ENCODE measurements at regions not wholly inside any gene's neighbourhood (a gene's known extent, or its start where the extent isn't known, plus 50 kb on each side); places are given as distances from the start of the nearest gene placed in this dataset.

GRCh38 chr5:155104441-155104840 lies 90.9 kb downstream of the KIF4B start:
- H3K36me3 ChIP-seq (ENCODE audit: control insufficient read depth in 2 of 2, extremely low read depth in 1 of 2, insufficient read depth in 2 of 2, low read length in 2 of 2) = no peaks in the 10 kb centered on the region
- no peaks in the 10 kb centered on the region for H3K4me1 ChIP-seq (ENCODE audit: control insufficient read depth, extremely low read depth, insufficient read depth, low read length)
- FAIRE-seq = no peak
- H3K9ac ChIP-seq (replicated peaks; ENCODE audit: extremely low read depth, insufficient read depth, low read length) = no peak overlapping the region
- ChIA-PET POLR2A (no interaction called here), CTCF (no interaction called here)
- TF ChIP-seq POLR2AphosphoS5 (IDR thresholded peaks at IDR 0.05; ENCODE audit: insufficient read depth, low read depth, low read length) = no peak
- no TSS peak for BruUV-seq (replicated peaks)
- H3K27ac ChIP-seq (ENCODE audit: insufficient read depth, low read depth, low read length) = no peak overlapping the region
- no peaks in the 10 kb centered on the region for H4K20me1 ChIP-seq (replicated peaks; ENCODE audit: control insufficient read depth, extremely low read depth, insufficient read depth, low read length)
- no peaks in the 10 kb centered on the region for H3K79me2 ChIP-seq (ENCODE audit: control insufficient read depth, insufficient read depth, low read length)
- no peak for DNase-seq (ENCODE audit: low read depth, low spot score)
- no peaks in the 10 kb centered on the region for H3K27me3 ChIP-seq (ENCODE audit: control insufficient read depth in 2 of 2, insufficient read depth in 2 of 2, low read length in 2 of 2)
- no peak overlapping the region for H3K4me2 ChIP-seq (ENCODE audit: insufficient read depth, low read length)
- H3K9me1 ChIP-seq (replicated peaks; ENCODE audit: control insufficient read depth, extremely low read depth, insufficient read depth, low read length) = no peaks in the 10 kb centered on the region
- no peak overlapping the region for H3K4me3 ChIP-seq (replicated peaks in 1 of 3; ENCODE audit: insufficient read depth in 1 of 3, low read depth in 1 of 3, low read length in 3 of 3)
- no peak overlapping the region for H2AFZ ChIP-seq (ENCODE audit: low read depth, low read length)
- dilution Hi-C loops (cut with MboI; ENCODE audit: extremely low pct_ligation_motif_present, low sequenced_read_pairs) (no loop called here), intact Hi-C loops (cut with micrococcal nuclease) (no loop called here)
- H3K9me3 ChIP-seq (replicated peaks; ENCODE audit: control insufficient read depth, insufficient read depth, low read length) = no peaks in the 10 kb centered on the region

- H3K4me3 ChIP-seq (replicated peaks in 1 of 3; ENCODE audit: insufficient read depth in 1 of 3, low read depth in 1 of 3, low read length in 3 of 3) = no peak overlapping the region
- ChIA-PET CTCF (no interaction called here), POLR2A (no interaction called here)
- dilution Hi-C loops (cut with MboI; ENCODE audit: extremely low pct_ligation_motif_present, low sequenced_read_pairs) = no loop called here
- TF ChIP-seq CTCF (IDR thresholded peaks at IDR 0.05; ENCODE audit: extremely low read depth in 1 of 2, insufficient read depth in 1 of 2, low read depth in 1 of 2, low read length in 2 of 2) (no peak), POLR2AphosphoS5 (IDR thresholded peaks at IDR 0.05; ENCODE audit: insufficient read depth, low read depth, low read length) (no peak), FOS (IDR thresholded peaks at IDR 0.05; ENCODE audit: borderline replicate concordance, insufficient read depth, low read length) (no peak), MAX (IDR thresholded peaks at IDR 0.05; ENCODE audit: insufficient read depth, insufficient read length) (no peak), JUN (IDR thresholded peaks at IDR 0.05; ENCODE audit: borderline replicate concordance, insufficient read depth, insufficient read length, low read depth) (no peak), GATA2 (IDR thresholded peaks at IDR 0.05; ENCODE audit: insufficient read depth, insufficient read length, low read depth, low read length) (no peak), EZH2 (IDR thresholded peaks at IDR 0.05; ENCODE audit: borderline replicate concordance, low read depth, low read length, severe bottlenecking) (no peak), POLR2A (IDR thresholded peaks at IDR 0.05; ENCODE audit: low read depth, low read length) (no peak), MYC (IDR thresholded peaks at IDR 0.05; ENCODE audit: low read depth, low read length) (no peak)
- intact Hi-C loops (cut with micrococcal nuclease) = no loop called here
- H3K9me3 ChIP-seq (replicated peaks; ENCODE audit: control insufficient read depth, insufficient read depth, low read length) = no peaks in the 10 kb centered on the region
- no peaks in the 10 kb centered on the region for H3K27me3 ChIP-seq (ENCODE audit: control insufficient read depth in 2 of 2, insufficient read depth in 2 of 2, low read length in 2 of 2)
- FAIRE-seq (no peak), DNase-seq (ENCODE audit: low read depth, low spot score) (no peak)
- no peaks in the 10 kb centered on the region for H4K20me1 ChIP-seq (replicated peaks; ENCODE audit: control insufficient read depth, extremely low read depth, insufficient read depth, low read length)
- no peak overlapping the region for H3K4me2 ChIP-seq (ENCODE audit: insufficient read depth, low read length)
- no peaks in the 10 kb centered on the region for H3K4me1 ChIP-seq (ENCODE audit: control insufficient read depth, extremely low read depth, insufficient read depth, low read length)
- H3K9me1 ChIP-seq (replicated peaks; ENCODE audit: control insufficient read depth, extremely low read depth, insufficient read depth, low read length) = no peaks in the 10 kb centered on the region
- no peak overlapping the region for H3K27ac ChIP-seq (ENCODE audit: insufficient read depth, low read depth, low read length)
- no TSS peak for BruUV-seq (replicated peaks)
- H3K79me2 ChIP-seq (ENCODE audit: control insufficient read depth, insufficient read depth, low read length) = no peaks in the 10 kb centered on the region
- H2AFZ ChIP-seq (ENCODE audit: low read depth, low read length) = no peak overlapping the region
- no peaks in the 10 kb centered on the region for H3K36me3 ChIP-seq (ENCODE audit: control insufficient read depth in 2 of 2, extremely low read depth in 1 of 2, insufficient read depth in 2 of 2, low read length in 2 of 2)
- H3K9ac ChIP-seq (replicated peaks; ENCODE audit: extremely low read depth, insufficient read depth, low read length) = no peak overlapping the region
These were observed 92.7 kb downstream of the KIF4B start for GRCh38 chr5:155106221-155106620.

Measured in endothelial cell of umbilical vein (primary cell).